Suprapubic skin (tissue), 4 donors: ENCODE measurements at regions not wholly inside any gene's neighbourhood (a gene's known extent, or its start where the extent isn't known, plus 50 kb on each side); places are given as distances from the start of the nearest gene placed in this dataset.

Experiments
- DNase-seq, 2 donors: peaks; one replicate each; pipeline ENCODE4 v3.0.0-alpha.2; 2019; ENCODE audit warnings: low spot score in 2 of 2
- H3K27ac ChIP-seq: fragments of 200-600 bp; sonication (generic); one replicate; pipeline ENCODE4 v1.5.1; 2019
- H3K27me3 ChIP-seq: fragments of 200-600 bp; sonication (generic); one replicate; pipeline ENCODE4 v1.5.1; 2019
- H3K36me3 ChIP-seq: fragments of 200-600 bp; sonication (generic); one replicate; pipeline ENCODE4 v1.5.1; 2019
- H3K4me1 ChIP-seq: fragments of 200-600 bp; sonication (generic); one replicate; pipeline ENCODE4 v1.5.1; 2019
- H3K4me3 ChIP-seq: fragments of 200-600 bp; sonication (generic); one replicate; pipeline ENCODE4 v1.5.1; 2019; ENCODE audit warnings: mild to moderate bottlenecking
- H3K9me3 ChIP-seq: fragments of 200-600 bp; sonication (generic); one replicate; pipeline ENCODE4 v1.5.1; 2019
- CTCF ChIP-seq, 2 donors: fragments of 200-600 bp in 1 of 2; fragments of 450-650 bp in 1 of 2; sonication (generic) in 1 of 2; IDR thresholded peaks; one replicate each; pipeline ENCODE4 v1.5.1; 2016 to 2019; ENCODE audit warnings: antibody characterized with exemption in 2 of 2, mild to moderate bottlenecking in 1 of 2, moderate library complexity in 1 of 2
- EP300 ChIP-seq: sonication (generic); formaldehyde crosslinking; IDR thresholded peaks from one replicate; pipeline ENCODE4 v1.6.1; 2017; ENCODE audit warnings: antibody characterized with exemption
- POLR2A ChIP-seq, 2 donors: fragments of 450-650 bp; IDR thresholded peaks; one replicate each; pipeline ENCODE4 v1.6.1; 2017; ENCODE audit warnings: antibody characterized with exemption in 2 of 2, mild to moderate bottlenecking in 2 of 2, moderate library complexity in 2 of 2
- POLR2AphosphoS5 ChIP-seq, 3 donors: sonication (generic); formaldehyde crosslinking; IDR thresholded peaks; one replicate each; pipeline ENCODE4 v1.6.1; 2017; ENCODE audit warnings: antibody characterized with exemption in 3 of 3
- WGBS: methylation state at CpG from one replicate; pipeline ENCODE4 v1.1.5; 2018; 5-methylcytosine and 5-hydroxymethylcytosine counted together

GRCh38 chr1:104408268-104408667 lies 658.6 kb downstream of the AMY1C start:
- Histone ChIP-seq H3K36me3 (no peaks in the 10 kb centered on the region), H3K27me3 (no peaks in the 10 kb centered on the region), H3K27ac (no peak overlapping the region), H3K4me1 (no peaks in the 10 kb centered on the region), H3K4me3 (no peak overlapping the region), H3K9me3 (no peaks in the 10 kb centered on the region)
- DNase-seq, result no peak
- TF ChIP-seq POLR2A (IDR thresholded peaks at IDR 0.05) (no peak), POLR2AphosphoS5 (IDR thresholded peaks at IDR 0.05) (no peak), EP300 (no peak), CTCF (IDR thresholded peaks at IDR 0.05) (no peak)
- 75% methylated on average over 2 of the region's 8 CpGs for WGBS

GRCh38 chr1:104435255-104435654 lies 685.6 kb downstream of the AMY1C start:
- Histone ChIP-seq H3K4me3 (no peak overlapping the region), H3K9me3 (no peaks in the 10 kb centered on the region), H3K36me3 (no peaks in the 10 kb centered on the region), H3K27me3 (no peaks in the 10 kb centered on the region), H3K27ac (no peak overlapping the region), H3K4me1 (no peaks in the 10 kb centered on the region)
- DNase-seq, result no peak
- TF ChIP-seq CTCF (IDR thresholded peaks at IDR 0.05), result no peak
- WGBS, result 63% methylated on average over 4 of the region's 4 CpGs

GRCh38 chr1:104440011-104440410 lies 690.3 kb downstream of the AMY1C start:
- no peaks in the 10 kb centered on the region for H3K9me3 ChIP-seq
- 84% methylated on average over 1 of the region's 1 CpG for WGBS
- no peak for TF ChIP-seq POLR2AphosphoS5 (IDR thresholded peaks at IDR 0.05)
- TF ChIP-seq EP300, result no peak
- no peak for TF ChIP-seq CTCF (IDR thresholded peaks at IDR 0.05)
- TF ChIP-seq POLR2A (IDR thresholded peaks at IDR 0.05), result no peak
- no peaks in the 10 kb centered on the region for H3K4me1 ChIP-seq
- no peak for DNase-seq
- H3K27ac ChIP-seq, result no peak overlapping the region
- no peaks in the 10 kb centered on the region for H3K27me3 ChIP-seq
- no peaks in the 10 kb centered on the region for H3K36me3 ChIP-seq
- no peak overlapping the region for H3K4me3 ChIP-seq

GRCh38 chr1:104456724-104457123 lies 707.0 kb downstream of the AMY1C start:
- DNase-seq, result no peak
- Histone ChIP-seq H3K27me3 (no peaks in the 10 kb centered on the region), H3K4me1 (no peaks in the 10 kb centered on the region), H3K27ac (no peak overlapping the region), H3K36me3 (no peaks in the 10 kb centered on the region), H3K4me3 (no peak overlapping the region), H3K9me3 (peaks cover 6% of the 10 kb centered on the region)
- no peak for TF ChIP-seq POLR2AphosphoS5 (IDR thresholded peaks at IDR 0.05)
- TF ChIP-seq EP300, result no peak
- TF ChIP-seq POLR2A (IDR thresholded peaks at IDR 0.05), result no peak
- no peak for TF ChIP-seq CTCF (IDR thresholded peaks at IDR 0.05)
- WGBS, result 87% methylated on average over 1 of the region's 1 CpG

- peaks cover 6% of the 10 kb centered on the region for H3K9me3 ChIP-seq
- H3K4me3 ChIP-seq, result no peak overlapping the region
- 66% methylated on average over 2 of the region's 2 CpGs for WGBS
- TF ChIP-seq POLR2AphosphoS5 (IDR thresholded peaks at IDR 0.05), result no peak
- TF ChIP-seq CTCF (IDR thresholded peaks at IDR 0.05), result no peak
- no peak for TF ChIP-seq POLR2A (IDR thresholded peaks at IDR 0.05)
- no peak for TF ChIP-seq EP300
- H3K4me1 ChIP-seq, result no peaks in the 10 kb centered on the region
- DNase-seq, result no peak
- no peak overlapping the region for H3K27ac ChIP-seq
- H3K27me3 ChIP-seq, result no peaks in the 10 kb centered on the region
- H3K36me3 ChIP-seq, result no peaks in the 10 kb centered on the region
Measured at GRCh38 chr1:104459886-104460285, 710.2 kb downstream of the AMY1C start.
